ENCODE measurements at regions not wholly inside any gene's neighbourhood (a gene's known extent, or its start where the extent isn't known, plus 50 kb on each side); places are given as distances from the start of the nearest gene placed in this dataset.
"Not testable (repeated sequence)": the region's sequence is repeated elsewhere in the genome, so short reads cannot be mapped to it uniquely, and the experiment has no call there.

DNA sequence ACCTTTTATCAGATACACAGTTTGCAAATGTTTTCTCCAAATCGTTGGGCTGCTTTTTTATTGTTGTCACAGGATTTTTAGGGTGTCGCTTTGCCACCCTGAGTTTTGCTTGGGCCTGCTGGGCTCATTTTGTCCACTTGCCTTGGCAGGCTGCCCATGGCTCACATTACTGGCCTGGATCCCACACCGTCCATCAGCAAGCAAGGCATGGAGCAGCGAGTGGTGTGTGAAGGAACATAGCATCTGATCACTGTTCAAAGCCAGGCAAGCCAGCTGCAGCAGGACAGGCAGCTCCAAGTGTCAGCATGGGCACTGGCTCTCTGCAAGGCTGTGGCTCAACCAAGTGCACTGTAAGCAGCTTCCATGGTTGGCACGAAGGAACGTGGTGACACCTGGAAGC lies 261.4 kb upstream of the TECRL start:
- DNase-seq (ENCODE audit: extremely low read depth, low read depth), result no peak
- H3K4me3 ChIP-seq (replicated peaks; ENCODE audit: low read depth, low read length), result no peak overlapping the region
- TF ChIP-seq, protein P1, sequence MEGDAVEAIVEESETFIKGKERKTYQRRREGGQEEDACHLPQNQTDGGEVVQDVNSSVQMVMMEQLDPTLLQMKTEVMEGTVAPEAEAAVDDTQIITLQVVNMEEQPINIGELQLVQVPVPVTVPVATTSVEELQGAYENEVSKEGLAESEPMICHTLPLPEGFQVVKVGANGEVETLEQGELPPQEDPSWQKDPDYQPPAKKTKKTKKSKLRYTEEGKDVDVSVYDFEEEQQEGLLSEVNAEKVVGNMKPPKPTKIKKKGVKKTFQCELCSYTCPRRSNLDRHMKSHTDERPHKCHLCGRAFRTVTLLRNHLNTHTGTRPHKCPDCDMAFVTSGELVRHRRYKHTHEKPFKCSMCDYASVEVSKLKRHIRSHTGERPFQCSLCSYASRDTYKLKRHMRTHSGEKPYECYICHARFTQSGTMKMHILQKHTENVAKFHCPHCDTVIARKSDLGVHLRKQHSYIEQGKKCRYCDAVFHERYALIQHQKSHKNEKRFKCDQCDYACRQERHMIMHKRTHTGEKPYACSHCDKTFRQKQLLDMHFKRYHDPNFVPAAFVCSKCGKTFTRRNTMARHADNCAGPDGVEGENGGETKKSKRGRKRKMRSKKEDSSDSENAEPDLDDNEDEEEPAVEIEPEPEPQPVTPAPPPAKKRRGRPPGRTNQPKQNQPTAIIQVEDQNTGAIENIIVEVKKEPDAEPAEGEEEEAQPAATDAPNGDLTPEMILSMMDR (IDR thresholded peaks at IDR 0.05; ENCODE audit: low read depth, low read length, missing control alignments), result no peak

DNA sequence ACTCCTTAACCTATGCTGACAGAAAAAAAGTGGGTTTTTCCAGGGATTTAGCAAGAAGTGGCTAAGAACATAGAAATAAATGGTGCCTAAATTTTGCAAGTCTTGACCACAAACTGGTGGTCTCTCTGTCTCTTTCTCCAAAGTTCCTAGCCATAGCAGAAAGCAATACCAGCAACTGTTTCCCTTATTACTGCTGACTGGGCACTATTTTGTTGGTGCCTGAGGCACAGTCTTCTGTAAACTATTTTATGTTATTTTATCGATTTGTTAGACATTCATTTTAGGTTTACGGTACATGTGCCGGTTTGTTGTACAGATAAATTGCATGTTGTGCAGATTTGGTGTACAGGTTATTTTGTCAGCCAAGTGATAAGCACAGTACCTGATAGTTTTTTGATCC lies 234.6 kb upstream of the TECRL start:
- TF ChIP-seq, protein P1 (IDR thresholded peaks at IDR 0.05; ENCODE audit: low read depth, low read length, missing control alignments), result no peak
- DNase-seq (ENCODE audit: extremely low read depth, low read depth), result no peak
- H3K4me3 ChIP-seq (replicated peaks; ENCODE audit: low read depth, low read length), result no peak overlapping the region

DNA sequence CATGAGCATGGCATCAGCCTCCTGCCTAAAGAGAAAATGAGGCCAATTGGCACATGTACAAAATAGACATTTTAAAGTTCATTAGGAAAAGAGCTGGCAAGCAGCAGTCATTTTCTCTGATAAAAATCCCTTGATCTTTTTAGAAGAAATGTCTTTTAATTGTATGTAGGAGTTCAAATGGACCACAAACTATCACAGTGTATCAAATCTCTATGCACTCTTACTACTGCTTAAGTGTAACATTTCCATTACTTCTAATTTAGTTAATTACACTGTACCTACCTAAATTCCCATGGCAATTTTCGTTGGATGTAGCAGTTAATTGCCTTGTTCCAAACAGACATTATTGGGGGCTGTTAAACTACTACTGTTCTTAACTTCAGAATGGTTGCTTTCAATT lies 233.7 kb upstream of the TECRL start:
- no peak overlapping the region for H3K4me3 ChIP-seq (replicated peaks; ENCODE audit: low read depth, low read length)
- TF ChIP-seq, protein P1 (IDR thresholded peaks at IDR 0.05; ENCODE audit: low read depth, low read length, missing control alignments), result no peak
- DNase-seq (ENCODE audit: extremely low read depth, low read depth), result no peak

DNA sequence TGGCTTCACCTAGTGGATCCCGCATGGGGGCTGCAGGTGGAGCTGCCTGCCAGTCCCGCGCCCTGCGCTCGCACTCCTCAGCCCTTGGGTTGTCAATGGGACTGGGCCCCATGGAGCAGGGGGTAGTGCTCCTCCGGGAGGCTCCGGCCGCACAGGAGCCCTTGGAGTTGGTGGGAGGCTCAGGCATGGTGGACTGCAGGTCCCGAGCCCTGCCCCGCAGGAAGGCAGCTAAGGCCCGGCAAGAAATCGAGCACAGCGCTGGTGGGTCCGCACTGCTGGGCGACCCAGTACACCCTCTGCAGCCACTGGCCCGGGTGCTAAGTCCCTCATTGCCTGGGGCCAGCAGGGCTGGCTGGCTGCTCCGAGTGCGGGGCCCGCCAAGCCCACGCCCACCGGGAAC lies 231.2 kb upstream of the TECRL start:
- H3K4me3 ChIP-seq (replicated peaks; ENCODE audit: low read depth, low read length); DNase-seq (ENCODE audit: extremely low read depth, low read depth): not testable (repeated sequence)

DNA sequence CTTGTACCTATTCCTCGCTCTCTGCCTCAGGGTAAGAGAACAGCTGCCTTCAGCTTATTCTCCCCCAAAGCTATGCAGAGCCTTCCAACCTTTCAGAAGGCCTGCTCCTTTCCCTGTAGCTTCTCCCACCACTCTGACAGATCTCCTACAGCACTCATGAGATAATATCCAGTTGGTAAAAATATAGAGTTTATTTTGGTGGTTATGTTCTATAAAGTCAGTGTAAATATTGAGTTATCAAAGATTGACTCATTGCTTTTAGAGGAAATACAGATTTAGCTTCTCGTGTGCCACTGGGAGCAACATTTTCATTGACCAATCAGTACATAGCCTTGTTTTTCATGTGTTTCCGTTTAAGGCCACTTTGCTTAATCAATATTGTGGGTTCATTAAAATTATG lies 216.2 kb upstream of the TECRL start:
- TF ChIP-seq, protein P1 (IDR thresholded peaks at IDR 0.05; ENCODE audit: low read depth, low read length, missing control alignments), result no peak
- DNase-seq (ENCODE audit: extremely low read depth, low read depth), result no peak
- H3K4me3 ChIP-seq (replicated peaks; ENCODE audit: low read depth, low read length), result no peak overlapping the region

DNA sequence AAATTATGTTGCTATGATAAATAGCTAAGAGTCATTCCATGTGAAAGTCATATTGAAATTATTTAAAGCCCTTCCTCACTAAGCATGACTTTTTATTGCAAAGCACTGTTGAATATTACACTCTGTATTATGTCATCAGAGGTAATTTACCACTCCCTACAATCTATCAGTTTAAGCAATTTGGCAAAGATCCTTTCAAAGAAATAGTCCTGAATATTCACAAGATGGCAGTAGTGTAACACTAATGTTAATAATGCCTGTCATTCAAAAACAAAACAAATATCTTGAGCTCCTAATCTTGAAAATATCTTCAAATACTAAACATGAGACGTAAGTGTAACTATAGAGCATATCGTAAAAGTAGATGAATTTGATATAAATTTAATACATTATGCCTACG lies 208.6 kb upstream of the TECRL start:
- TF ChIP-seq, protein P1 (IDR thresholded peaks at IDR 0.05; ENCODE audit: low read depth, low read length, missing control alignments), result no peak
- DNase-seq (ENCODE audit: extremely low read depth, low read depth), result no peak
- H3K4me3 ChIP-seq (replicated peaks; ENCODE audit: low read depth, low read length), result no peak overlapping the region

DNA sequence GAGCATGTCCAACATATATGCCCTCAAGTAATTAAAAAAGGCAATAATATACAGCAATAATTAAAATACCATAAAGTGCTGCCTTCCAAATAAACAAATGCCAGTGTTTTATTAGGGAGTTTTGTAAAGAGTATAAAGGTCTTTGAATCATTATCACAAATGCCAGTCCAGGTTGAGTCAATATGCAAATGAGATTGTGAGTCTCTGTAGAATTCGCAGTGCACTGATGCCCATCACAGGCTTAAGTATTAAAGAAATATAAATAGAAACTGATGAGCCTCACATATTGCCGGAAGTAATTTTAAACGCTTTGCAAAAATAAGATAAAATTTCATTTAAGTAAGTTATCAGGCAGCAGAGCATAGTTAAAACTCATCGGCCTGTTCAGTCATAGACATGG lies 205.0 kb upstream of the TECRL start:
- TF ChIP-seq, protein P1 (IDR thresholded peaks at IDR 0.05; ENCODE audit: low read depth, low read length, missing control alignments), result no peak
- H3K4me3 ChIP-seq (replicated peaks; ENCODE audit: low read depth, low read length), result no peak overlapping the region
- DNase-seq (ENCODE audit: extremely low read depth, low read depth), result no peak
